ENCODE measurements at regions not wholly inside any gene's neighbourhood (a gene's known extent, or its start where the extent isn't known, plus 50 kb on each side); places are given as distances from the start of the nearest gene placed in this dataset.
"Not testable (repeated sequence)": the region's sequence is repeated elsewhere in the genome, so short reads cannot be mapped to it uniquely, and the experiment has no call there.

DNA sequence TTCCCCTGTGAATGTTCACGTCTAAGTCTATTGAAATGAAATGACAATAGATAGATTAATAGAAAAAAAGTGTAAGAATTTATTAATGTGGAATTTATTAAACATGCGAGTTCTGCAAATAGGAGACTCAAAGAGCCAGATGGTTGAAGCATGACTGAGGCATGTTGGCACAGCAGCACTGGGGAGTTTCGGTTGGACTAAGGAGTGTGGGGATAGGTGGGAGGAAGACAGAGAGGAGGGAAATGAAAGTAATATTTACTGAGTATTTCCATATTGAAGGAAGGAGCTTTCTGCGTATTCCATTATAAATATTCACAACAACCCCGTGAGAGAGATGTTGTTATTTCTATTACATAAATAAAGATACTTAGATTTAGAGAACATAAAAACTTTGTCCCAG lies 79.5 kb upstream of the ZNF644 start:
- Histone ChIP-seq H3K36me3 (no peaks in the 10 kb centered on the region), H3K27me3 (no peaks in the 10 kb centered on the region), H3K27ac (no peak overlapping the region), H3K4me3 (no peak overlapping the region), H3K9me3 (no peaks in the 10 kb centered on the region), H3K4me1 (no peaks in the 10 kb centered on the region)
- WGBS, 2 donors (ENCODE audit: low coverage in 1 of 2), result 83 to 90% methylated on average over 5 of the region's 5 CpGs
- intact Hi-C loops (cut with DNase I; ENCODE audit: low total_unique reads) (no loop called here), in situ Hi-C loops (cut with MboI; ENCODE audit: low pct_ligation_motif_present in 1 of 4, low pct_unique_long_range_greater_than_20kb in 1 of 4, low sequenced_read_pairs in 3 of 4) (no loop called here)
- no peak for DNase-seq
- TF ChIP-seq POLR2A (IDR thresholded peaks at IDR 0.05) (no peak), EP300 (IDR thresholded peaks at IDR 0.05; ENCODE audit: low read depth) (no peak), POLR2AphosphoS5 (IDR thresholded peaks at IDR 0.05) (no peak)
- TF ChIP-seq, protein P1, sequence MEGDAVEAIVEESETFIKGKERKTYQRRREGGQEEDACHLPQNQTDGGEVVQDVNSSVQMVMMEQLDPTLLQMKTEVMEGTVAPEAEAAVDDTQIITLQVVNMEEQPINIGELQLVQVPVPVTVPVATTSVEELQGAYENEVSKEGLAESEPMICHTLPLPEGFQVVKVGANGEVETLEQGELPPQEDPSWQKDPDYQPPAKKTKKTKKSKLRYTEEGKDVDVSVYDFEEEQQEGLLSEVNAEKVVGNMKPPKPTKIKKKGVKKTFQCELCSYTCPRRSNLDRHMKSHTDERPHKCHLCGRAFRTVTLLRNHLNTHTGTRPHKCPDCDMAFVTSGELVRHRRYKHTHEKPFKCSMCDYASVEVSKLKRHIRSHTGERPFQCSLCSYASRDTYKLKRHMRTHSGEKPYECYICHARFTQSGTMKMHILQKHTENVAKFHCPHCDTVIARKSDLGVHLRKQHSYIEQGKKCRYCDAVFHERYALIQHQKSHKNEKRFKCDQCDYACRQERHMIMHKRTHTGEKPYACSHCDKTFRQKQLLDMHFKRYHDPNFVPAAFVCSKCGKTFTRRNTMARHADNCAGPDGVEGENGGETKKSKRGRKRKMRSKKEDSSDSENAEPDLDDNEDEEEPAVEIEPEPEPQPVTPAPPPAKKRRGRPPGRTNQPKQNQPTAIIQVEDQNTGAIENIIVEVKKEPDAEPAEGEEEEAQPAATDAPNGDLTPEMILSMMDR (IDR thresholded peaks at IDR 0.05), result no peak

DNA sequence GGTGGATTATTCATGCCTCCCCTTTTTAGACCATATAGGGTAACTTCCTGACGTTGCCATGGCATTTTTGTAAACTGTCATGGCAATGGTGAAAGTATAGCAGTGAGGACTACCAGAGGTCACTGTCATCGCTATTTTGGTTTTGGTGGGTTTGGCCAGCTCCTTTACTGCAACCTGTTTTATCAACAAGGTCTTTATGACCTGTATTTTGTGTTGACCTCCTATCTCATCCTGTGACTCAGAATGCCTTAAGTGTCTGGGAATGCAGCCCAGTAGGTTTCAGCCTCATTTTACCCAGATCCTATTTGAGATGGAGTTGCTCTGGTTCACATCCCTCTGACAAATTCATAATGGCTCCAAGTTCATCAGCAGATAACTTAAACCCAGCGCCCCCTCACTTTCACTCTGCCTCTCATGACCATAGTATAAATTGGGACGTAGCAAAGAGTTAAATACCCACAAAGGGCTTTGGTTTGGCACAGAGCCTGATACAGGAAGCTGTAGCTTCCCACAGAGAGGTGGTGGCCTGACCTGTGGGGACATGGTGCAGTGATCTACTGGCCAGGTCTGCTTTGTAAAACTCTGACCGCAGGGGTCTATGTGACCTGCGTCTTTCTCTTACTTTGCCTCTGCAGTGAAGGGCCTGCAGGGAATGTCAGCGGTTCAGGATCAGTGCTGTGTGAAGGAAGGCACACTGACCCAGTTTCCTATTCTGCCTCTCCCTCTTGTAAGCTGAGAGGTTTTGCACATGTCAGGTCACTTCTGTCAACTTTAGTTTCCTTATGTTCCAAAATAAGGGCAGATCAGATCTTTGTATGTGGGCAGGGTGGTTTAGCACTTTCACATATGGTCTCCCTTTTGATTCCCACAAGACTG lies 78.1 kb upstream of the ZNF644 start:
- Histone ChIP-seq H3K4me3 (no peak overlapping the region), H3K36me3 (no peaks in the 10 kb centered on the region), H3K4me1 (no peaks in the 10 kb centered on the region), H3K27me3 (no peaks in the 10 kb centered on the region), H3K9me3 (no peaks in the 10 kb centered on the region), H3K27ac (no peak overlapping the region)
- no peak for DNase-seq
- in situ Hi-C loops (cut with MboI; ENCODE audit: low pct_ligation_motif_present in 1 of 4, low pct_unique_long_range_greater_than_20kb in 1 of 4, low sequenced_read_pairs in 3 of 4), result no loop called here
- TF ChIP-seq EP300 (IDR thresholded peaks at IDR 0.05; ENCODE audit: low read depth) (no peak), POLR2AphosphoS5 (IDR thresholded peaks at IDR 0.05) (no peak), POLR2A (IDR thresholded peaks at IDR 0.05) (no peak)
- TF ChIP-seq, protein P1 (IDR thresholded peaks at IDR 0.05), result no peak
- WGBS, 2 donors (ENCODE audit: low coverage in 1 of 2), result 69 to 70% methylated on average over 5 to 7 of the region's 7 CpGs
- intact Hi-C loops (cut with DNase I; ENCODE audit: low total_unique reads), result no loop called here

DNA sequence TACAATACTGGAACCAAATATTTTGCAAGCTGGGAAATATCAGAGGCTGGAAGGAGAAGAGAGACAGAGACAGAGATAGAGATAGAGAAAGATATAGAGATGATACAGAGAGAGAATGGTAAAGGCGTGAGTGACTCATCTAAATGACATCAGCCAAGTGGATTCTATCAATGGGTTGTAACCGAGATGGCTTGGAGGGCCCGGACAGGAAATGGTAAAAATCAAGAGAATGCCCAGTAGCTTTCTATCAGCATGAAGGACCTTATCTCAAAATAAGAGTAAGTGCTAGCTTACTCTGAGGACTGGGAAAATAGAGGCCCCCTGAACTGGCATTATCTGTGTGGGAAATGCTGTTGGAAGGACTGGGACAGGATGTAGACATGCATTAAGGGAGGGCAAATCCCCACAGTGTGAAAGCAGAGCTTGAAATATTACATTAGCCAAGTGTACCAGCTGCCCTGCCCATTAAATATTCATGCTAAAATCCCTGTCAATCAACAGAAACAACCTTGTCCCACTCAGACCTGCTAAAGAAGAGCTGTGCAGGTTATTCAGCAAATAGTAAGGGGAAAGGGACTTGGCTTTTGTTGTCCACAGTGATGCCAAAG lies 76.6 kb upstream of the ZNF644 start:
- TF ChIP-seq, protein P1 (IDR thresholded peaks at IDR 0.05), result no peak
- TF ChIP-seq EP300 (IDR thresholded peaks at IDR 0.05; ENCODE audit: low read depth) (no peak), POLR2A (IDR thresholded peaks at IDR 0.05) (no peak)
- no peaks in the 10 kb centered on the region for H3K27me3 ChIP-seq
- DNase-seq, result no peak
- no peak overlapping the region for H3K4me3 ChIP-seq
- H3K27ac ChIP-seq, result no peak overlapping the region
- WGBS, 2 donors (ENCODE audit: low coverage in 1 of 2), result 65 to 75% methylated on average over 3 of the region's 3 CpGs
- intact Hi-C loops (cut with DNase I; ENCODE audit: low total_unique reads), result no loop called here
- no peaks in the 10 kb centered on the region for H3K36me3 ChIP-seq
- no peaks in the 10 kb centered on the region for H3K4me1 ChIP-seq
- in situ Hi-C loops (cut with MboI; ENCODE audit: low pct_ligation_motif_present in 1 of 4, low pct_unique_long_range_greater_than_20kb in 1 of 4, low sequenced_read_pairs in 3 of 4), result no loop called here
- no peaks in the 10 kb centered on the region for H3K9me3 ChIP-seq

DNA sequence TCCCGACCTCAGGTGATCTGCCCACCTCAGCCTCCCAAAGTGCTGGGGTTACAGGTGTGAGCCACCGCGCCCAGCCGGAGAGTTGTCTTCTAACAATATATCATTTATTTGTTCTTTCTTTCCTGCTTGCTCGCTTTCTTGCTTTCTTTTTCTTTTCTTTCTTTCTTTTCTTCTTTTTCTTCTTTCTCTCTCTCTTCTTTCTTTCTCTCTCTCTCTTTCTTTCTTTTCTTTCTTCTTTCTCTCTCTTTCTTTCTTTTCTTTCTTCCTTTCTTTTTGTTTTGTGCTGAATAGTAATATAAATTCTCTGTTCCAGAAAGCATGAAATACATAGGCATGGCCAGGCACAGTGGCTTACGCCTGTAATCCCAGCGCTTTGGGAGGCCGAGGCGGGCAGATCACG lies 73.5 kb upstream of the ZNF644 start:
- H3K4me1 ChIP-seq; H3K27ac ChIP-seq; H3K27me3 ChIP-seq; H3K9me3 ChIP-seq; H3K36me3 ChIP-seq; H3K4me3 ChIP-seq; DNase-seq; intact Hi-C loops (cut with DNase I; ENCODE audit: low total_unique reads); in situ Hi-C loops (cut with MboI; ENCODE audit: low pct_ligation_motif_present in 1 of 4, low pct_unique_long_range_greater_than_20kb in 1 of 4, low sequenced_read_pairs in 3 of 4): not testable (repeated sequence)
- WGBS, 2 donors (ENCODE audit: low coverage in 1 of 2), result 95 to 96% methylated on average over 10 of the region's 10 CpGs
